ENCODE measurements at regions not wholly inside any gene's neighbourhood (a gene's known extent, or its start where the extent isn't known, plus 50 kb on each side); places are given as distances from the start of the nearest gene placed in this dataset.

- Histone ChIP-seq H3K4me1 (ENCODE audit: control insufficient read depth, insufficient read depth, low read length, poor library complexity, severe bottlenecking) (no peaks in the 10 kb centered on the region), H3K36me3 (ENCODE audit: control insufficient read depth, insufficient read depth, low read length) (no peaks in the 10 kb centered on the region)
Measured at GRCh38 chr2:128714285-128714684, 395.6 kb upstream of the HS6ST1 start.

GRCh38 chr2:128714851-128715312, 396.2 kb upstream of the HS6ST1 start:
- no peaks in the 10 kb centered on the region for H3K4me1 ChIP-seq (ENCODE audit: control insufficient read depth, insufficient read depth, low read length, poor library complexity, severe bottlenecking)

More at GRCh38 chr2:128714285-128714684, 395.6 kb upstream of the HS6ST1 start:
- Histone ChIP-seq H3K9me3 (ENCODE audit: control insufficient read depth, low read length) (no peaks in the 10 kb centered on the region), H3K27me3 (replicated peaks; ENCODE audit: control insufficient read depth, insufficient read depth, low read length, poor library complexity, severe bottlenecking) (peaks cover 3% of the 10 kb centered on the region), H3K27ac (ENCODE audit: insufficient read depth, low read length, poor library complexity, severe bottlenecking) (no peak overlapping the region), H3K4me3 (ENCODE audit: insufficient read depth, low read depth, low read length, poor library complexity, severe bottlenecking) (no peak overlapping the region)
- DNase-seq = no peak

GRCh38 chr2:128715360-128715759, 396.7 kb upstream of the HS6ST1 start:
- no peak overlapping the region for H3K4me3 ChIP-seq (ENCODE audit: insufficient read depth, low read depth, low read length, poor library complexity, severe bottlenecking)
- no peak for DNase-seq
- peaks cover 3% of the 10 kb centered on the region for H3K27me3 ChIP-seq (replicated peaks; ENCODE audit: control insufficient read depth, insufficient read depth, low read length, poor library complexity, severe bottlenecking)
- H3K27ac ChIP-seq (ENCODE audit: insufficient read depth, low read length, poor library complexity, severe bottlenecking) = no peak overlapping the region
- H3K36me3 ChIP-seq (ENCODE audit: control insufficient read depth, insufficient read depth, low read length) = no peaks in the 10 kb centered on the region
- H3K9me3 ChIP-seq (ENCODE audit: control insufficient read depth, low read length) = no peaks in the 10 kb centered on the region
- no peaks in the 10 kb centered on the region for H3K4me1 ChIP-seq (ENCODE audit: control insufficient read depth, insufficient read depth, low read length, poor library complexity, severe bottlenecking)

More at GRCh38 chr2:128714851-128715312, 396.2 kb upstream of the HS6ST1 start:
- H3K4me3 ChIP-seq (ENCODE audit: insufficient read depth, low read depth, low read length, poor library complexity, severe bottlenecking) = no peak overlapping the region
- H3K27me3 ChIP-seq (replicated peaks; ENCODE audit: control insufficient read depth, insufficient read depth, low read length, poor library complexity, severe bottlenecking) = peaks cover 3% of the 10 kb centered on the region
- H3K36me3 ChIP-seq (ENCODE audit: control insufficient read depth, insufficient read depth, low read length) = no peaks in the 10 kb centered on the region
- no peaks in the 10 kb centered on the region for H3K9me3 ChIP-seq (ENCODE audit: control insufficient read depth, low read length)
- no peak for DNase-seq
- H3K27ac ChIP-seq (ENCODE audit: insufficient read depth, low read length, poor library complexity, severe bottlenecking) = no peak overlapping the region

- no peaks in the 10 kb centered on the region for H3K4me1 ChIP-seq (ENCODE audit: control insufficient read depth, insufficient read depth, low read length, poor library complexity, severe bottlenecking)
- DNase-seq = no peak
- H3K9me3 ChIP-seq (ENCODE audit: control insufficient read depth, low read length) = no peaks in the 10 kb centered on the region
- no peak overlapping the region for H3K27ac ChIP-seq (ENCODE audit: insufficient read depth, low read length, poor library complexity, severe bottlenecking)
- peaks cover 3% of the 10 kb centered on the region for H3K27me3 ChIP-seq (replicated peaks; ENCODE audit: control insufficient read depth, insufficient read depth, low read length, poor library complexity, severe bottlenecking)
- H3K4me3 ChIP-seq (ENCODE audit: insufficient read depth, low read depth, low read length, poor library complexity, severe bottlenecking) = no peak overlapping the region
- H3K36me3 ChIP-seq (ENCODE audit: control insufficient read depth, insufficient read depth, low read length) = no peaks in the 10 kb centered on the region
Measured at GRCh38 chr2:128716299-128716721, 397.6 kb upstream of the HS6ST1 start.

- DNase-seq = no peak
- Histone ChIP-seq H3K4me3 (ENCODE audit: insufficient read depth, low read depth, low read length, poor library complexity, severe bottlenecking) (no peak overlapping the region), H3K9me3 (ENCODE audit: control insufficient read depth, low read length) (no peaks in the 10 kb centered on the region), H3K27me3 (replicated peaks; ENCODE audit: control insufficient read depth, insufficient read depth, low read length, poor library complexity, severe bottlenecking) (peaks cover 3% of the 10 kb centered on the region), H3K27ac (ENCODE audit: insufficient read depth, low read length, poor library complexity, severe bottlenecking) (no peak overlapping the region), H3K4me1 (ENCODE audit: control insufficient read depth, insufficient read depth, low read length, poor library complexity, severe bottlenecking) (no peaks in the 10 kb centered on the region), H3K36me3 (ENCODE audit: control insufficient read depth, insufficient read depth, low read length) (no peaks in the 10 kb centered on the region)
Measured at GRCh38 chr2:128717758-128718710, 399.4 kb upstream of the HS6ST1 start.

GRCh38 chr2:128720080-128721022, 401.7 kb upstream of the HS6ST1 start:
- Histone ChIP-seq H3K4me1 (ENCODE audit: control insufficient read depth, insufficient read depth, low read length, poor library complexity, severe bottlenecking) (no peaks in the 10 kb centered on the region), H3K9me3 (ENCODE audit: control insufficient read depth, low read length) (no peaks in the 10 kb centered on the region), H3K27ac (ENCODE audit: insufficient read depth, low read length, poor library complexity, severe bottlenecking) (no peak overlapping the region), H3K4me3 (ENCODE audit: insufficient read depth, low read depth, low read length, poor library complexity, severe bottlenecking) (no peak overlapping the region), H3K36me3 (ENCODE audit: control insufficient read depth, insufficient read depth, low read length) (no peaks in the 10 kb centered on the region), H3K27me3 (replicated peaks; ENCODE audit: control insufficient read depth, insufficient read depth, low read length, poor library complexity, severe bottlenecking) (peaks cover 3% of the 10 kb centered on the region)
- no peak for DNase-seq

- peaks cover 3% of the 10 kb centered on the region for H3K27me3 ChIP-seq (replicated peaks; ENCODE audit: control insufficient read depth, insufficient read depth, low read length, poor library complexity, severe bottlenecking)
- H3K9me3 ChIP-seq (ENCODE audit: control insufficient read depth, low read length) = no peaks in the 10 kb centered on the region
- no peaks in the 10 kb centered on the region for H3K36me3 ChIP-seq (ENCODE audit: control insufficient read depth, insufficient read depth, low read length)
- H3K27ac ChIP-seq (ENCODE audit: insufficient read depth, low read length, poor library complexity, severe bottlenecking) = no peak overlapping the region
- no peak for DNase-seq
- H3K4me3 ChIP-seq (ENCODE audit: insufficient read depth, low read depth, low read length, poor library complexity, severe bottlenecking) = no peak overlapping the region
- H3K4me1 ChIP-seq (ENCODE audit: control insufficient read depth, insufficient read depth, low read length, poor library complexity, severe bottlenecking) = no peaks in the 10 kb centered on the region
Measured at GRCh38 chr2:128721096-128721495, 402.4 kb upstream of the HS6ST1 start.

GRCh38 chr2:128722489-128722888, 403.8 kb upstream of the HS6ST1 start:
- H3K4me1 ChIP-seq (ENCODE audit: control insufficient read depth, insufficient read depth, low read length, poor library complexity, severe bottlenecking) = no peaks in the 10 kb centered on the region
- H3K9me3 ChIP-seq (ENCODE audit: control insufficient read depth, low read length) = no peaks in the 10 kb centered on the region
- H3K36me3 ChIP-seq (ENCODE audit: control insufficient read depth, insufficient read depth, low read length) = no peaks in the 10 kb centered on the region
- no peak overlapping the region for H3K4me3 ChIP-seq (ENCODE audit: insufficient read depth, low read depth, low read length, poor library complexity, severe bottlenecking)
- DNase-seq = no peak
- no peak overlapping the region for H3K27ac ChIP-seq (ENCODE audit: insufficient read depth, low read length, poor library complexity, severe bottlenecking)
- H3K27me3 ChIP-seq (replicated peaks; ENCODE audit: control insufficient read depth, insufficient read depth, low read length, poor library complexity, severe bottlenecking) = peaks cover 3% of the 10 kb centered on the region

- no peaks in the 10 kb centered on the region for H3K36me3 ChIP-seq (ENCODE audit: control insufficient read depth, insufficient read depth, low read length)
- no peaks in the 10 kb centered on the region for H3K4me1 ChIP-seq (ENCODE audit: control insufficient read depth, insufficient read depth, low read length, poor library complexity, severe bottlenecking)
- no peak overlapping the region for H3K4me3 ChIP-seq (ENCODE audit: insufficient read depth, low read depth, low read length, poor library complexity, severe bottlenecking)
- DNase-seq = no peak
- no peaks in the 10 kb centered on the region for H3K9me3 ChIP-seq (ENCODE audit: control insufficient read depth, low read length)
- H3K27me3 ChIP-seq (replicated peaks; ENCODE audit: control insufficient read depth, insufficient read depth, low read length, poor library complexity, severe bottlenecking) = no peaks in the 10 kb centered on the region
- H3K27ac ChIP-seq (ENCODE audit: insufficient read depth, low read length, poor library complexity, severe bottlenecking) = no peak overlapping the region
Measured at GRCh38 chr2:128724547-128724946, 405.9 kb upstream of the HS6ST1 start.
